Panc1 (cell line): ENCODE measurements at regions not wholly inside any gene's neighbourhood (a gene's known extent, or its start where the extent isn't known, plus 50 kb on each side); places are given as distances from the start of the nearest gene placed in this dataset.

ENCODE experiments used
- ATAC-seq: fragments of 200-7000 bp; cut with Tn5 transposase; 2 replicates; pipeline ENCODE4 v1.9.1; 2020; ENCODE audit warnings: mild to moderate bottlenecking, moderate library complexity
- BruUV-seq: library from RNA; stranded (reverse); fragments of 400-500 nt; replicated peaks from 2 replicates; lab custom pipeline; 2021; lab: Mats Ljungman, UMichigan
- CTCF ChIA-PET: fragments of 300-600 bp; sonication (Branson Sonifier 250); formaldehyde crosslinking; loops from one replicate; lab custom pipeline; 2022; ENCODE audit warnings: antibody characterized with exemption; lab: Charles Lee
- POLR2A ChIA-PET: fragments of 300-600 bp; sonication (Branson Sonifier 250); formaldehyde crosslinking; loops from one replicate; lab custom pipeline; 2022; ENCODE audit warnings: antibody characterized with exemption; lab: Charles Lee
- DNase-seq: peaks from one replicate; pipeline ENCODE4 v3.0.0-alpha.2; 2010; ENCODE audit warnings: low read depth, low spot score
- H3K27ac ChIP-seq: 2 replicates; pipeline ENCODE4 v1.5.1; 2011; ENCODE audit warnings: mild to moderate bottlenecking, low read length, inconsistent platforms
- H3K27me3 ChIP-seq: fragments of 200-500 bp; sonication (Bioruptor generic); 2 replicates; pipeline ENCODE4 v1.6.0; 2014; ENCODE audit warnings: low read length, inconsistent platforms; ENCODE audit not compliant: control insufficient read depth, insufficient read depth
- H3K36me3 ChIP-seq: fragments of 200-500 bp; sonication (Bioruptor generic); 2 replicates; pipeline ENCODE4 v1.5.1; 2014; ENCODE audit warnings: inconsistent platforms, mild to moderate bottlenecking, low read length, moderate library complexity; ENCODE audit not compliant: control insufficient read depth, insufficient read depth
- H3K4me1 ChIP-seq: 2 replicates; pipeline ENCODE4 v1.5.1; 2011; ENCODE audit warnings: inconsistent platforms, mild to moderate bottlenecking, low read length, moderate library complexity; ENCODE audit not compliant: control insufficient read depth, insufficient read depth
- H3K4me3 ChIP-seq, 2 experiments: 2 replicates each; pipeline ENCODE4 v1.5.1; 2011 to 2012; ENCODE audit warnings: low read depth in 2 of 2, low read length in 2 of 2, mild to moderate bottlenecking in 2 of 2, inconsistent platforms in 1 of 2, moderate library complexity in 1 of 2
- H3K9me3 ChIP-seq: fragments of 200-500 bp; sonication (Bioruptor generic); 2 replicates; pipeline ENCODE4 v1.5.1; 2014; ENCODE audit warnings: low read depth, mild to moderate bottlenecking, inconsistent platforms, low read length, moderate library complexity; ENCODE audit not compliant: control insufficient read depth, insufficient read depth
- CTCF ChIP-seq: fragments of 450-650 bp; IDR thresholded peaks from 2 replicates; pipeline ENCODE4 v1.5.1; 2017; ENCODE audit warnings: mild to moderate bottlenecking
- POLR2AphosphoS5 ChIP-seq: IDR thresholded peaks from 2 replicates; pipeline ENCODE4 v1.6.1; 2012; ENCODE audit warnings: mild to moderate bottlenecking, low read depth, low read length, moderate library complexity
- REST ChIP-seq, 2 experiments: IDR thresholded peaks; 2 replicates each; pipeline ENCODE4 v1.6.1; 2011 to 2012; ENCODE audit warnings: low read depth in 2 of 2, control low read depth in 1 of 2, low read length in 1 of 2, mild to moderate bottlenecking in 1 of 2, moderate library complexity in 1 of 2; ENCODE audit not compliant: insufficient read depth in 1 of 2
- SIN3A ChIP-seq: IDR thresholded peaks from 2 replicates; pipeline ENCODE4 v1.6.1; 2012; ENCODE audit warnings: low read depth, mild to moderate bottlenecking, low read length, moderate library complexity, borderline replicate concordance; ENCODE audit not compliant: insufficient read depth
- TCF7L2 ChIP-seq: IDR thresholded peaks from 2 replicates; pipeline ENCODE4 v1.6.1; 2011; ENCODE audit warnings: mild to moderate bottlenecking, low read depth, low read length, inconsistent platforms
- in situ Hi-C: cut with HindIII; loops from 2 replicates; pipeline ENCODE4 v1.10.0; 2016; ENCODE audit warnings: low sequenced_read_pairs, low pct_unique_long_range_greater_than_20kb
- intact Hi-C: fragments of 100-400 bp; cut with micrococcal nuclease; formaldehyde crosslinking; loops from one replicate; pipeline ENCODE4 v1.10.0; 2022; ENCODE audit not compliant: unreplicated experiment

DNA sequence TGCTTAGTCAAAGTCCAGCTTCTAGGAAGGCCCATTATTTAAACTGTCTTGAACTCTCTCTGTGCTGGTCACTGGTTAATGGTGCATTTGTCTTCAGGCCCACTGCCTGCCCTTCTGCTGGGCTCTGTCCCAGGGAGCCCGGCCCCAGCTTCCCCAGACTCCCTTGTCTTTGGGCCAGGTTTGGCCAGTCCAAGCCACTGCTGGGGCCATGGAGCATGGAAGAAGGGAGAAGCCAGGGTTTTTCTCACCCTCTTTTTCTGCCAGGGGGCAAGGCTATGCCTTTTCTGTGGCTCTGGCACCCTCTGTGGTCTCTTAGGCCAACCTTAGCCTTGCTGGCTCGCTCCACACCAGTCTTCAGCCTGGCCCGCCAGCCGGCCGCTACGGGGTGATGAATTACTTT lies 390.0 kb upstream of the SULF2 start:
- ATAC-seq: no peak
- in situ Hi-C loops: no loop called here
- TF ChIP-seq SIN3A: no peak
- TF ChIP-seq TCF7L2: no peak
- no peak for TF ChIP-seq POLR2AphosphoS5
- TF ChIP-seq CTCF: no peak
- no peak for TF ChIP-seq REST (IDR thresholded peaks at IDR 0.05; ENCODE audit: insufficient read depth in 1 of 2, low read depth in 2 of 2, low read length in 1 of 2)

GRCh38 chr20:48172357-48172702 lies 387.0 kb upstream of the SULF2 start:
- no TSS peak for BruUV-seq
- in situ Hi-C loops: no loop called here
- ChIA-PET POLR2A (no interaction called here), CTCF (no interaction called here)
- Histone ChIP-seq H3K4me3 (no peak overlapping the region), H3K27me3 (peaks cover 21% of the 10 kb centered on the region), H3K36me3 (no peaks in the 10 kb centered on the region), H3K9me3 (no peaks in the 10 kb centered on the region), H3K27ac (no peak overlapping the region), H3K4me1 (no peaks in the 10 kb centered on the region)
- ATAC-seq: no peak
- intact Hi-C loops: loop anchor here (5.0 kb wide), 1 partner anchor 180 kb away; no protein-coding TSS in a partner anchor
- TF ChIP-seq POLR2AphosphoS5 (no peak), CTCF (no peak), TCF7L2 (no peak), REST (IDR thresholded peaks at IDR 0.05; ENCODE audit: insufficient read depth in 1 of 2, low read depth in 2 of 2, low read length in 1 of 2) (no peak), SIN3A (no peak)
- DNase-seq: no peak

More for the DNA sequence above, 390.0 kb upstream of the SULF2 start:
- intact Hi-C loops: no loop called here
- H3K9me3 ChIP-seq: no peaks in the 10 kb centered on the region
- no peaks in the 10 kb centered on the region for H3K4me1 ChIP-seq
- H3K36me3 ChIP-seq: no peaks in the 10 kb centered on the region
- no peak for DNase-seq
- no peak overlapping the region for H3K27ac ChIP-seq
- H3K4me3 ChIP-seq: no peak overlapping the region
- CTCF ChIA-PET: no interaction called here
- no TSS peak for BruUV-seq
- peaks cover 27% of the 10 kb centered on the region for H3K27me3 ChIP-seq
- POLR2A ChIA-PET: no interaction called here
